ENCODE measurements at regions not wholly inside any gene's neighbourhood (a gene's known extent, or its start where the extent isn't known, plus 50 kb on each side); places are given as distances from the start of the nearest gene placed in this dataset.
A peak's percentile ranks its signal among the peaks of the same experiment; 100 is the strongest.

DNA sequence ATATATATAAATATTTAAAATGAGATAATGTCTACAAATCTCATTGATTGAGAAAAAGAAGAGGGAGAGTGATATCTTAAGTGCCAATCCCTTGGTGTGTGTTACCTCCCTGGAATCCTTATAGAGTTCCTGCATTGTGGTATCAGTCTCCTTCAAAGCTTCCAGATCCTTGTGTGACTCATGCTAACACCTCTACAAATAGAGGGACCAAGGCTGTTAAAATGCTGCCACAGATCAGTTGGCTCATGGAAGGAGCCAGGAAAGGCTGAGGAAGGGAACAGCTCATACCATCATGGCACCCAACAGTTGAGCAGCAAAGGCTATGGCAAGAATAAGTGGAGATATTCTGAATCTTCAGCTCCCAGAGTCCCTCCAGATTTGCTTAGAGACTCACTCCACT, 163.6 kb upstream of the ISX start:
- no peak for DNase-seq (ENCODE audit: low read depth)

DNA sequence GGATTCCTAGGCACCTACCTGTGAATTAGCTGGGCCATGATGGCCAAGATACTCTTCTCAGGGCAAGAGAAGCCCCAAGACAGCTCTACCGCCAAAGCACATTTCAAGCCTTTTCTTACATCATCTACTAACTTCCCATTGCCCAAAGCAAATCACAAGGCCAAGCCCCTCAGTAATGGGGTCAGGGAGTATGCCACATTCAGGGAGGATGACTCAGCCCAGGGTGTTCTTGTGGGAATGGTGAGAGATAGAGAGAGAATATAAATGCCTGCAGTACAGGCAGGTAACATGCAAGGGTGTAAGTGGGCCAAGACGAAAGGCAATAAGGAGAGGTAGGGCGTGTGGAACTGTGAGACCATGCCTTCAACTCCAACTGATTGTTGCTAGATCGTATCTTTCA, 162.5 kb upstream of the ISX start:
- no peak for DNase-seq (ENCODE audit: low read depth)

DNA sequence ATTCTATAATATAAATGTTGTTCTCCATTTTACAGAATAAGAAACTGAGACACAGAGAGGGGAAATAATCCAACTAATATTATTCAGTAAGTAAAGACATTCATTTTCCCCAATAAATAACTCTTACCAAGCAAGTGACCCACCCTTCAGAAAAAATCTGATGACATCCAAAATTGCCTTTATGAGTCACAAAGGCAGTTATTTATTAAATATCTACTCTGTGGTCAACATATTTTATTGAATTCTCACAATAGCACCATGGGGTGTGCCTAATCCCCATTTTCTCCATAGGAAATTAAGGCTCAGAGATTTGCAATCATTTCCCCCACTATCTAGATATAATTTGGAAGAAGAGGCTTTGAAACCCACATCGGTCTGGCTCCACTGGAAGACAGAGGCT, 161.5 kb upstream of the ISX start:
- no peak for DNase-seq (ENCODE audit: low read depth)

DNA sequence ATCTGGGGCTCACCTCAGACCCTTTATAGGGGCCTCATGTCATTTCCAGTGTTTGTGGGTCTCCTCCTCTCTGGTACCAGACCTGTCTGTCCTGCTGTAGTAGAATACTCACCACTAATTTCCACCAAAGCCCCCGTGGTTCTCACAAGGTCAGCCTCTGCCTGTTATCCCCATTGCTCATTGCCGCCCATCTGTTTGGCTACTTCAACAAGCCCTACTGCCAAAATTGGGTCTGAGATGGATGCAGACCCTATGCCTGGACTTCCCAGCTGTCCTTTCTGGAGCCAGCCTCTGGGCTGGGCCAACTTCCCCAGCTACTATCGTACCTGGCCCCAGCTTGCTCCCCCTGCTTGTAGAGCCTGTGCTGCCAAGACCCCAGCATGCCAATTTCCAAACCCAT, 152.1 kb upstream of the ISX start:
- DNase-seq (ENCODE audit: low read depth), result no peak

DNA sequence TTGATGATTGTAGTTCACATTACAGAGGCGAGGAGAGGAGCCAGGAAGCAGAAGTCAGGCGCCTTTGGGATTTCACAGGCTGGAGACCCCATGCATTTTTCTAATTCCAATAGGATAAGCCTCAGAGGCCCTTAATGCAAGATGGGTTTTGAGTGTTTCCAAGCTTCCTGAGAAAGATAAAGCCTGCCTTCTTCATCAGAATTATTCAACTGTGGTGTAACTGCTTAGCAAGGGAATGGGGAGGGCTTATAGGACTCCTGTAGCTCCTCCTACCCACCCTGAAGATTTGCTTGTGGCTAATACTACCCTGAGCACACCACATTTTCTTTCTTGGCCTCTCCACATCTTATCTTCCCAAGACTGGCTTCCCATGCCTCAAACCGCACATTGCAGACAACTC, 151.1 kb upstream of the ISX start:
- no peak for DNase-seq (ENCODE audit: low read depth)

DNA sequence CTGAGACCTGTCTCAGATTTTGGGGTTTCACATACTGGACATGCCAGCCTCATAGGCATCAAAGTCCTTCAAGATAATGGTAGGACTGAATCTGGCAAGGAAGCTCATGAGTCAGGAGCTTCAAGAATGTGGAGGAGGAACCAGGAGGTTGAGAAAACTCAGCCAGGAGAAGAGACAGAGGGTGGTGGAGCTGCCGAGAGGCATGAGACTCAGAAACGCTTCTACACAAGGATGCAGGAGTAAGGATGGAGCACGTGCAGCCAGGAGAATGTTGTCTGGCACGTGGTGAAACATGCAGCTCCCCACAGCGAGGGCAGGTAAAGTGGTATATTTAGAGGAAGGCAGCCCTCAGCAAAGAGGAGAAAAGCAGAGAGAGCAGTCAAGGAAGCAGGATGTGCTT, 148.7 kb upstream of the ISX start:
- no peak for DNase-seq (ENCODE audit: low read depth)

DNA sequence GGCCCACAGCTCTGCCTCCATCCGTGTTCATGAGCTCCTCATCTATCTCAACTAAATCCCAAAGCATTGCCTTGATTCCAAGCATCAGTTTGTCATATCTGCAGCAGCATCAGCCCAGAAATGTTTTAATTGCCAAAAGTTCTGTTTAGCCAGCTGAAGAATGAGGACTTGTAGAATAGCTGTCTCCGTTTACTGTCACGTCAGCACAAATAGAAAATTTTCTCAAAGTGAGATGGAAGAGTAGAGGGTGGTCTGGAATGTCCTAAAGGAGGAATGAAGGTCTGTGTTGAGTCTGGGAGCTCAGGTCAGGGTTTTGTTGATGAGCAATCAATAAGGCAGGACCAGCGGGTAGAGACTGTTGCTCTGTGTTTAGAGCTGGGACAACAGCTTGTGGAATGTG, 134.9 kb upstream of the ISX start:
- DNase-seq (ENCODE audit: low read depth), result no peak

DNA sequence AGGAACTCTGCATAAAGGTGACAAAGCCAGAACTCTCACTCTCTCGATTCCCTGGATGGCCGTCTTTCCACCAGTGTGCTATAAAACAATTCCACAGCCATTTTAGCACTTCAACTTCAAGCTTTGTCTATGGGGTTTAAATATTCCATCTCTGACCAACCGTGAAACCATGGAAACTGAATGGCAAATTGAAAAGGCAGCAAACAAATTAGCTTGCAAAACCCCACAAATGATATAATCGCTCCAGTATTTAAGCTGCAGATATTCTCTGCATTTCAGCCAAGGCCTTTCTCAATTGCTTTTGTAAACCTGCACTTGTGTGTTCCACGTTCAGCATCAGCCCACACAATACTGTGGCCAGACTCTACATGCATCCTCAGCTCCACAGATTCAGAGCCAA, 131.7 kb upstream of the ISX start:
- no peak for DNase-seq (ENCODE audit: low read depth)

DNA sequence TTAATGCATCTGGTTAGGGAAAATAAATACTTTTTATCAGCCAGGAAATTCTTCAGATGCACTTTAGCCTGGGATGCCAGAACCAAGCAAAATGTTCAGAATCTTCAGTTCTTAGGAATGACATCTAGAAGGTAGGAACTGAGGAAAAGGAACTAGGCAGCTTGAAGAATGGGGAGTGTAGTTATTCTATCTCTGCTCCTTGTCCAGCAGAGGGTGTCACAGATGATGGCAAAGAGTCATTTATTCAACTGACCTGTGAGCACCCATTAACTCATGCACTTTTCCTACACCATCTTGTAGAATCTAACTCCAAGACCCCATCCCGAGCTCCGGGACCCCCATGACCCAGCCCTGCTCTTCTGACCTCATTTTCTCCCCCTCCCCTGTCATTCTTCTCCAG, 122.1 kb upstream of the ISX start:
- no peak for DNase-seq (ENCODE audit: low read depth)

DNA sequence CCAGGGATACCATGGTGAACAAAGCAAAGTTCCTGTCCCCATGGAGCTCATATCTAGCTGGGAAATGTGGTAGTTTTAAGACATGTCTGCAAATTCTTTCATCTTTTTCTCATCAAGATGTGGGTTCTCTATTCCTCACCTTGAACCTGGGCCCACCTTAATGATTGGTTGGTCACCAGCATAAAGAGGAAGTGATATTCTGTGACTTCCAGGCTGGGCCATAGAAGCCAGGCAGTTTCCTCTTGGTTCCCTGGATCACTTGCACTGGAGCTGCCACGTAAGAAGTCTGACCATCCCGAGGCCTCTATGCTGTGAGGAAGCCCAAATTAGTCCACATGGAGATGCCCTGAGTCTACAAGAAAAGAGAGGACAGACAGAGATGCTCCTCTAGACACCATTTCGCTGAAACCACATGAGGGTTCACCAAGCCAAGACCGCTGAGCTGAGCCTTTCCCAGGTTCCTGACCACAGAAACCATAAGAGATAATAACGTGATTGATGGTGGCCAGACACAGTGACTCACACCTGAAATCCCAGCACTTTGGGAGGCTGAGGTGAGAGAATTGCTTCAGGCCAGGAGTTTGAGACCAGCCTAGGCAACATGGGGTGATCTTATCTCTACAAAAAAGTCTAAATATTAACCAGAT, 119.5 kb upstream of the ISX start:
- DNase-seq (ENCODE audit: low read depth), result peak; percentile 40

DNA sequence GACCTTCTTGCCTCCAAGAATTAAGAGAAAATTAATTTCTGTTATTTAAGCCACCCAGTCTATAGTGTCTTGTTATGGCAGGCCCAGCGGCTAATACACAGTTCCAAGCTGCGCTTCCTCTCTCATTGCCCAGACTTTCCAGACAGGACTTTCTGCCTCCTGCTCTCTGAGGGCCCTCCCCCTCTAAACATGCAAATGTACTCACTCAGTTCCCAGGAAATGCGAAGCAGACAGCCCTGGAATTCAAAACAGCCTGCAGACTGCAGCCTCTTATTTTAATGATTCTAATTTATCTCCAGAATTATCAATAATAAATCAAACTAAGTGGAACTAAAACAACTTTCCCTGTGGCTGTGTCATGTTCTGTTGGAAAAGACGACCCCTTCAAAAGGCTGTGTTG, 115.5 kb upstream of the ISX start:
- DNase-seq (ENCODE audit: low read depth), result no peak

DNA sequence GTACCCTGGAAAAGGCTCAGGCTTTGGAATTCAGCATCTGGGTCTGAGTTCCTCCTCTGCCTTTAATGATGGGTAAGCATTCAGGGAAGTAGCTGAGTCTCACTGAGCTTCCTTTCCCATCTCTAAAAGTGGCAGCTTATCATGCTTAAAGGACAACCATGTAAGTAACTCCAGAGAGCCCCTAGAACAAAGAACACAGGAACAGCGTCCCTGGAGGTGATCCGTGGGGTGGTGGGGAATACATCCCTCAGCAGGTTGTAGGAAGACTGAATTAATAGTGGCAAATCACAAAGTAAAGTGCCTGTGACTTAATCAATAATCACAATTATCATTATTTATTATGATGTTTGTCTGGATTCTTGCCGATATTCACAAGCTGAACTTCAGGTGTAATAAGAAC, 114.7 kb upstream of the ISX start:
- no peak for DNase-seq (ENCODE audit: low read depth)

DNA sequence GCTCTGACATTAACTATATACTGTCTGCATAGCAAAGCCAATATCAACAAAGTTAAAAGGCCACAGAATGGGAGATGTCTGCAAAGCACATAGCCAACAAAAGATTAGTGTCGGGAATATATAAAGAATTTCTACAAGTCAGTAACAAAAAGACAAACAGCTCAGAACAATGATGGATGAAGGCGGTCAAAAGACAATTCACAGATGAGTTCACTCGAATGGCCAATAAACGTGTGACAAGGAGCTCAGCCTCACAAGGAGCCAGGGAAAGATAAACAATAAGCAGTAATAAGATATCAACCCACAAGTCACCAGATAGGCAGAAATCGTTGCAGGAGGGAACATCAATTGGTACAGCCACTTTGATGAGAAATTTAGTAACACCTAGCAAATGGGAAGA, 106.0 kb upstream of the ISX start:
- DNase-seq (ENCODE audit: low read depth), result no peak

DNA sequence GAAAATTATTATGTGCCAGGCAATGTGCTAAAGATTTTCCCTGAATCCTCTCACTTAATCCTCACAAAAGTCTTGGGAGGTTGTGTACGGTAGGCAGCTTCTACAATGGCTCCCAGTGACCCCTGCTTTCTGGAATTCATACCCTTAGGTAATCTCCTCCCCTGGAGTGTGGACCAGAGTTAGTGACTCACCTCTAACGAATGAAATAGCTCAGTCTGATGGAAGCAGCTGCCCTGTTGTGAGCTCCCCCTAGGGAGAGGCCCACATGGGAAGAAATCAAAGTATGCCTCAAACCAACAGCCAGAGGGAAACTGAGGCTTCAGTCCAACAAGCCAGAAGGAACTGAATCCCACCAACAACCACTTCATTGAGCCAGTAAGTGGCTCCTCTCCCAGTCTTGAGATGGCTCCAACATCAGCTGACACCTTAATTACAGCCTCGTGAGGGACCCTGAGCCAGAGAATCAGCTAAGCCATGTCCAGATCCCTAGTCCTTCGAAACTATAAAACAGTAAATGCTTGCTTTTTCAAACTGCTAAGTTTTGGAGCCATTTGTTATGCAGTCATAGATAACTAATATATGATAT, 98.9 kb upstream of the ISX start:
- peak; percentile 53 for DNase-seq (ENCODE audit: low read depth)

DNA sequence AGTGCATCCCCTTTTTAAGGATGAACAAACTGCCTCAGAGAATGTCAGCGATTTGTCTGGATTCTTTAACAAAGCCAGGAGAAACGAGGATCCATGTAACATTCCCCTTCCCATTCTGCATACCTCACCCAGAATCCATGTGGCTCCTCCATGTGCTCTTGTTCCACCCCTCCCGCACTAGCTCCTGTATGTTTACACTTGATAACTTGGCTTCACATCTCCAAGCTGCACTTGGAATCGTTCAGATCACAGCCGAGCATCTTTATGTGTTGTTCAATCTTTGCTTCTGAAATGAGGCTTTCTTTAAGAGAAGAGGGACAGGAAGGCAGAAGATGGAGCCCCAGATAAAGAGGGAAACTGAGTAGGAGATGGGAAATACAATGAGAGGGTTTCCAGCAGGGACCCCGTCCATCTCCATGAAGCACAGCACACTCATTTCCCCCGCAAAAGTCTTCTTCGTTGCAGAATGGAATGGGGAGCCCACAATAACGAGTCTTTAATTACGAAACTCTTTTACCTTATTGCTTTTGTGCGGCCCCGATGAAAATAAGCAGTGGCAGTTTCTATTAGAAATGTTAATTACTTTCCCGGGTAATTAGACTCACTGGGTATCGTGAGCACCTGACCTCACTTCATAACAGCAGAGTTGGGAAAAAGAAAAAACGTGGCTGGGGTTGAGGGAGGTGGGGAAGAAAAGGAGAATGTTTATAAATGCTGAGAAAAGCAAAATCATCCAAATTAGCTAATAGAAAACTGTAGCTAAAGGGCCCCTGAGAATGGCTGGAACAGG, 96.8 kb upstream of the ISX start:
- no peak for DNase-seq (ENCODE audit: low read depth)

DNA sequence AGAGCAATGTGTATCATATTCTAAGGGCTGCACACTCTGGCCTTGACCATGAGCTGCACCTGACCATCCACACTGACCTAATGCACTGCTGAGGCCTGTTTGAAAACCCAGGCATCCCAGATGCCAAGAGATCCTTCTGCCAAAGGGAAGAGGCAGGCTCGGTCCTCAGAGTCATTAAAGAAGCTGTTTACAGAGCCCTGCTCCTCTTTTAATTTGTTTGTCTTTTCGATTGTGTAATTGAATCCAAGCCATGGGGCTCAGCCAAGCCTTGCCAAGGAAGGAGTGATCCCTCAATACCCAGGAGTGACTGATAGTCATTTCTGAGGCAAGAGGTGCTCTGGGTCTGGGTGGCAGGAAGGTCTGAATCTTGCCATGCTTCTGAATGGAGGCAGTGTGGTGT, 94.5 kb upstream of the ISX start:
- no peak for DNase-seq (ENCODE audit: low read depth)

DNA sequence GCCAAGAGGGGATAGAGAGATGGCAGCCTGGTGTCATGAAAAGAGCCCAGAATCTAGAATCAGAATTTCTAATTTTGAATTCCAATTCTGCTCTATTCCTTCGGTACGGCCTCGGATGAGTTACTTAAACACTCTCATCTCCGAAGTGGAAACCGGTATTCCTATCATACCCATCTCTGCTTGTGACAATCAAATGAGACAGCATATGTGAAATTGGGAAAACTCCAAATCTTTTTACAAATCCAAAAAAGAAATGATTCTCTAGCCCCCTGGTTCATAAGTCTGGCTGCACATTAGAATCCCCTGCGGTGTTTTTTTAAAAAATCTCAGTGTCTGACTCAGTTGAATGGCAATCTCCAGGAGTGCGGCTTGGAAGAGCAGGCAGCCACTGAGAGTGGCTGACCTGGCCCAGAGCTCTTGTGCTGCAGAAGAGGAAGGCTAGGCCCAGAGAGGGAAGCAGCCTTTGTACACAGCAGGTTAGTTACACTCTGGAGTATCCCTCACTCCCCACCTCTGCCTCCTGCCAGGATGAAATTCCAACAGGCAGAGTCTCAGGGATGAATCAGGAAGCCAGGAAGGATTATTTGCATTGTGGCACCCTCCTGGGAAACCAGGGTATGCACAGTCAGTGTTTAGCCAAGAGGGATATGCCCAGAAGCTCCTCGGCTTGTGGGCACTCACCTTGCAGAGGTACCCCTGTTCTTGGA, 93.6 kb upstream of the ISX start:
- DNase-seq (ENCODE audit: low read depth), result peak; percentile 18

DNA sequence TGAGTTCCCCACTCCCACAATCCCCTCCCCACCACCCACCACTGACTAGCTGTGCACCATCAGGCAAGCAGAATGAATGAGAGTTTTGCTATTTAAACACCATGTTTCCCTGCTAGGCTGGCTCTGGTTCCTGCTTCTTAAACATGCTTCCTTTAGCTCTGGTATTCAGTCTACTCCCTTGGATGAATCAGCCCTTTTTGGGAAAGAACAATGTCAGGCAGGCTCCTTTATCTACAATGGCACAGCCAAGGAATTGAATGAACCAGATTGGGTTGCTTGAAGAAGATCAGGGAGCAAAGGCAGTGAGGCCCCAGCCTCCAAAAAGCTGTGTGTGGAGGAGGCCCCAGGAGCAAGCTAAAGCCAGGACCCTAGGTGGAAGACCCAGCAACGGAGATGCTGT, 92.9 kb upstream of the ISX start:
- DNase-seq (ENCODE audit: low read depth), result peak; percentile 5

DNA sequence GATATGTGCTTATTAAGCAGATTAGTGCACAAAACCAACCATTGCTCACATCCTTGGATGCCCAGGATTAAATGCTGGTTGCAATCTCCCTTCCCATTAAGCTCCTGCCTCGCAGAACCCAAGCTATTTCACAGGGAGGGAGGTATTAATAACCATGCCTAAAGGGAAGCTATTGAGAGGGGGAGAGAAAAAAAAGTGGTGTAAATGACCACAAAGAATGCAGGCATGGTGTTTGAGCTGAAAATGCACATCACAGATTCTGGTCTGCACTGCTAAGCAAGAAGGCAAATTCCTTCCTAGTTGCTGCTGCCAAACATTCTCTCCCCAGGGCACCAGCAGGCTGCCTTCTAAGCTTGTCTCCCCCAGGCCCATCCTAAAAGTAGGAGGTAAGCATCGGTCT, 92.0 kb upstream of the ISX start:
- DNase-seq (ENCODE audit: low read depth), result no peak

DNA sequence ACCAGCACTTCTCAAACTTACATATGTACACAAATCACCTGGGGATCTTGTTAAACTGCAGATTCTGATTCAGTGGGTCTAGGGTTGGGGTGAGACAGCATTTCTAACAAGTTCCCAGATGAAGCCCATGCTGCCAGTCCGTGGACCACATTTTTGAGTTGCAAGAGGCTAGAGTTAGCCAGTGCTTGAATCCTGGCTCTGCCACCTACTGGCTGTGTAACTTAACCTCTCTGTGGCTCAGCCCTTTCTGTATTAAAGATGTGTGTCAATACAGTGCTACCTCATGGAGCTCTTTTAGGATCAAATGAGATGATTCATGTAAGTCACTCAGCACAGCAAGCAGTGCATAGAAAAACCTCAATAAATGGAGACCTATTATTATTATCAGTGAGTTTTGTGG, 90.2 kb upstream of the ISX start:
- DNase-seq (ENCODE audit: low read depth), result no peak

DNA sequence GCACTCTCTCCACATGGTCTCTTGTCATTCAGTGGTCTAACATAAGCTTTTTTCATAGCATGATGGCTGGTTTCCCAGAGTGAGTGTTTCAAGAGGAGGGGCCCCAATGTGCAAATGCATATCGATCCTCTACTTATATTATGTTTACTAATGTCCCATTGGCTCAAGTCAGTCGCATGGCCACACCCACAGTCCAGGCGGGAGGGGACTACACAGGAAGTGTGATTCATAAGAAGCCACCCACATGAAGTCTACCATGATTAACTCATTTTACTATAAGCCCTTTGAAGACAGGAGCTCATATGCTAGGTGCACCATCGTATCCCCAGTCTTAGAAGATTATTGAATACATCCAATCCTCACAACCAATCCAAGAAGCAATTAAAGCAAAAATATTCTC, 89.5 kb upstream of the ISX start:
- DNase-seq (ENCODE audit: low read depth), result peak; percentile 4

DNA sequence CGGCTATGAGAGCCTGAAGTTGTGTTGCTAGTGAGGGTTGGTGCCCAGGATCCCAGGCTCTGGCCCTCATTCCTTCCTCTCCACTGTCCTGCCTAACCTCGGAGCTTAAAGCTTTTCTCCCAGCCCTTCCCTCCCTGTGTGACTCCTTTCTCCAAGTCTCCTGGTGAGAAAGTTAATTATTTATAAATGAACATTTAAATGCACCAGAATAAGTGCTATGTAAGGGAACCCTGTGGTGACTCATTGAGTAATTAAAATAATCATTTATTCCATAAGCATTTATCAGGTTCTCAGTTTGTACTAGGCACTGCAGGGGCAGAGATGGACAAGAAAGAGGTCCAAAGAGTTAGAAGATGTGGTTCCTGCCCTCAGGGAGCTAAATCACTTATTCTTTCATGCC, 89.1 kb upstream of the ISX start:
- no peak for DNase-seq (ENCODE audit: low read depth)

DNA sequence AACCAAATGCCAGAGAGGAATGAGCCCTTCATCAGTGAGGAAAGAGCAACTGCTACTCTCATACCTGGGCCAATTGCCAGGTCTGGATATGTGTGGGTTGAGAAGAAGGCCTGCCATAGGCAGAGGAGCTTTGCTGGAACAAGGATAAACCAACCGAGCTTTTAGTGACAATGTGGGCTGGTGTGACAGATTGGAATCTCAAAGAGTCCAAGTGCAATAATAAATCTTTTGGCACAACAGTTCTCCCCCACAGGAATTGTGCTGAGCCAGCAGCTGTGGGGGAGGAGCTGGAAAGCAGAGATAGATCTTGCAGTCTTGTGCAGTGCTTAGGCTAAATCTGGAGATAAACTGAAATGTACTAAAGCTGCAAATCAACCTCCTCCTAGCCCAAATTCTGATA, 79.4 kb upstream of the ISX start:
- DNase-seq (ENCODE audit: low read depth), result no peak

Measured in Daoy (cell line).